ENCODE measurements at regions not wholly inside any gene's neighbourhood (a gene's known extent, or its start where the extent isn't known, plus 50 kb on each side); places are given as distances from the start of the nearest gene placed in this dataset.

DNA sequence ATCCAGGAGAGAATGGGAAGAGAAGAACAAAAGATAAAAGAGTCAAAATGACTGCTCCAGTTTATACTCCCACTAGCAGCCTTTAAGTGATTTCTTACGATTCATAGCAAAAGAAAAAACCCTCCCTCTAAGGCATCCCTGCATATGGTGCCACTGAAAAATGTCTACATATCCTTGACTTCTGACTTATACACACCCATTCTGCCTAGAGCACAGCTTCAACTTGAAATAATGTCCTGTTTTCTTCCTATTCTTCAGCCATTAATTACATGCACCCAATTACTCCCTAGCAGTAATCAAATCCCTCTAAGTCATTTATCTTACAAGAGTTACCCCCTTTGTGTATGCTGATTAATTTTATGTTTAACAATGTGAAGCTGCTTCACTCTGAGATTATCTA is 393.5 kb downstream of the HTR7 start:
- TF ChIP-seq, protein P1, sequence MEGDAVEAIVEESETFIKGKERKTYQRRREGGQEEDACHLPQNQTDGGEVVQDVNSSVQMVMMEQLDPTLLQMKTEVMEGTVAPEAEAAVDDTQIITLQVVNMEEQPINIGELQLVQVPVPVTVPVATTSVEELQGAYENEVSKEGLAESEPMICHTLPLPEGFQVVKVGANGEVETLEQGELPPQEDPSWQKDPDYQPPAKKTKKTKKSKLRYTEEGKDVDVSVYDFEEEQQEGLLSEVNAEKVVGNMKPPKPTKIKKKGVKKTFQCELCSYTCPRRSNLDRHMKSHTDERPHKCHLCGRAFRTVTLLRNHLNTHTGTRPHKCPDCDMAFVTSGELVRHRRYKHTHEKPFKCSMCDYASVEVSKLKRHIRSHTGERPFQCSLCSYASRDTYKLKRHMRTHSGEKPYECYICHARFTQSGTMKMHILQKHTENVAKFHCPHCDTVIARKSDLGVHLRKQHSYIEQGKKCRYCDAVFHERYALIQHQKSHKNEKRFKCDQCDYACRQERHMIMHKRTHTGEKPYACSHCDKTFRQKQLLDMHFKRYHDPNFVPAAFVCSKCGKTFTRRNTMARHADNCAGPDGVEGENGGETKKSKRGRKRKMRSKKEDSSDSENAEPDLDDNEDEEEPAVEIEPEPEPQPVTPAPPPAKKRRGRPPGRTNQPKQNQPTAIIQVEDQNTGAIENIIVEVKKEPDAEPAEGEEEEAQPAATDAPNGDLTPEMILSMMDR (IDR thresholded peaks at IDR 0.05; ENCODE audit: insufficient read depth, low read depth, low read length), result no peak
- no peak for TF ChIP-seq EZH2 (IDR thresholded peaks at IDR 0.05; ENCODE audit: insufficient read depth, low read length)
